ENCODE measurements at regions not wholly inside any gene's neighbourhood (a gene's known extent, or its start where the extent isn't known, plus 50 kb on each side); places are given as distances from the start of the nearest gene placed in this dataset.

- no peak for DNase-seq (ENCODE audit: low spot score)
These were observed 155.5 kb upstream of the TMC3 start for GRCh38 chr15:81529481-81529880.

- DNase-seq (ENCODE audit: low spot score) = no peak
These were observed 152.0 kb upstream of the TMC3 start for GRCh38 chr15:81526029-81526428.

GRCh38 chr15:81524496-81524895 is 150.5 kb upstream of the TMC3 start:
- no peak for DNase-seq (ENCODE audit: low spot score)

- DNase-seq (ENCODE audit: low spot score) = no peak
These were observed 149.9 kb upstream of the TMC3 start for GRCh38 chr15:81523867-81524266.

- no peak for DNase-seq (ENCODE audit: low spot score)
These were observed 146.5 kb upstream of the TMC3 start for GRCh38 chr15:81520480-81520879.

- DNase-seq (ENCODE audit: low spot score) = no peak
These were observed 142.4 kb upstream of the TMC3 start for GRCh38 chr15:81516461-81516860.

- no peak for DNase-seq (ENCODE audit: low spot score)
These were observed 142.0 kb upstream of the TMC3 start for GRCh38 chr15:81516012-81516411.

GRCh38 chr15:81514725-81515124 is 140.7 kb upstream of the TMC3 start:
- no peak for DNase-seq (ENCODE audit: low spot score)

- DNase-seq (ENCODE audit: low spot score) = no peak
These were observed 137.1 kb upstream of the TMC3 start for GRCh38 chr15:81511138-81511537.

GRCh38 chr15:81507831-81508230 is 133.8 kb upstream of the TMC3 start:
- no peak for DNase-seq (ENCODE audit: low spot score)

GRCh38 chr15:81506936-81507335 is 132.9 kb upstream of the TMC3 start:
- DNase-seq (ENCODE audit: low spot score) = no peak

GRCh38 chr15:81506071-81506470 is 132.1 kb upstream of the TMC3 start:
- no peak for DNase-seq (ENCODE audit: low spot score)

GRCh38 chr15:81504170-81504905 is 130.3 kb upstream of the TMC3 start:
- DNase-seq (ENCODE audit: low spot score) = no peak

GRCh38 chr15:81502439-81502838 is 128.4 kb upstream of the TMC3 start:
- no peak for DNase-seq (ENCODE audit: low spot score)

GRCh38 chr15:81500081-81500480 is 126.1 kb upstream of the TMC3 start:
- DNase-seq (ENCODE audit: low spot score) = no peak

GRCh38 chr15:81498294-81498693 is 124.3 kb upstream of the TMC3 start:
- DNase-seq (ENCODE audit: low spot score) = no peak

- DNase-seq (ENCODE audit: low spot score) = peak; percentile 94
These were observed 123.2 kb upstream of the TMC3 start for GRCh38 chr15:81497238-81497637.

- DNase-seq (ENCODE audit: low spot score) = no peak
These were observed 121.9 kb upstream of the TMC3 start for GRCh38 chr15:81495780-81496467.

GRCh38 chr15:81492969-81493645 is 119.1 kb upstream of the TMC3 start:
- DNase-seq (ENCODE audit: low spot score) = no peak

- DNase-seq (ENCODE audit: low spot score) = peak; percentile 87
These were observed 118.4 kb upstream of the TMC3 start for GRCh38 chr15:81492331-81492968.

- peak; percentile 22 for DNase-seq (ENCODE audit: low spot score)
These were observed 117.5 kb upstream of the TMC3 start for GRCh38 chr15:81491414-81492096.

GRCh38 chr15:81485806-81486205 is 111.8 kb upstream of the TMC3 start:
- no peak for DNase-seq (ENCODE audit: low spot score)
